ENCODE measurements at regions not wholly inside any gene's neighbourhood (a gene's known extent, or its start where the extent isn't known, plus 50 kb on each side); places are given as distances from the start of the nearest gene placed in this dataset.

DNA sequence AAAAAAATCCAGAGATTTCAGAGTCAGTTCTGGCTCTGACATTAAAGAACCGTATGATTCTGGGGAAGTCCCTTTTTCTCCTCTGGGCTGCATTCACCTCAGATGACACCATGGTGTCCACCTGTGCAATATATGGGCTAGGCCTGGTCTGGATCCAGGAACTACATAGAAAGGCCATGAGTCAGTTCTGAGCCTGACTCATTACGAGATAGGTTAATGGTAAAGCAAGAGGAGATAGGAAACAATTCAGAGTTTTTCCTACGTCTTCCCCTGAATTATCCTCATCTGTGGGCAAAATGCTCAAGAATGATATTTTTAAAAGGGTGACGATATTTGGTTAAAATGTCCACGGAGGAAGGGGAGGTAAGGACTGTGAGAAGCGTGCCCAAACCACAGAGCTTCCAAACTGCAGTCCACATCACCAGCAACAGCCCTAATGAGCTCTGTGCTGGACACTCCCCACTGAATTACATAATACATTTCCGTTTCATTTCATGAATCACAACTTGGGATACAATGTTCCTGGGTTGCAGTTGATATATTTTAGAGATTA, 180.1 kb upstream of the OSR1 start:
- peaks cover 4 to 8% of the 10 kb centered on the region in 2 donors for H3K9me3 ChIP-seq
- TF ChIP-seq, protein P1, sequence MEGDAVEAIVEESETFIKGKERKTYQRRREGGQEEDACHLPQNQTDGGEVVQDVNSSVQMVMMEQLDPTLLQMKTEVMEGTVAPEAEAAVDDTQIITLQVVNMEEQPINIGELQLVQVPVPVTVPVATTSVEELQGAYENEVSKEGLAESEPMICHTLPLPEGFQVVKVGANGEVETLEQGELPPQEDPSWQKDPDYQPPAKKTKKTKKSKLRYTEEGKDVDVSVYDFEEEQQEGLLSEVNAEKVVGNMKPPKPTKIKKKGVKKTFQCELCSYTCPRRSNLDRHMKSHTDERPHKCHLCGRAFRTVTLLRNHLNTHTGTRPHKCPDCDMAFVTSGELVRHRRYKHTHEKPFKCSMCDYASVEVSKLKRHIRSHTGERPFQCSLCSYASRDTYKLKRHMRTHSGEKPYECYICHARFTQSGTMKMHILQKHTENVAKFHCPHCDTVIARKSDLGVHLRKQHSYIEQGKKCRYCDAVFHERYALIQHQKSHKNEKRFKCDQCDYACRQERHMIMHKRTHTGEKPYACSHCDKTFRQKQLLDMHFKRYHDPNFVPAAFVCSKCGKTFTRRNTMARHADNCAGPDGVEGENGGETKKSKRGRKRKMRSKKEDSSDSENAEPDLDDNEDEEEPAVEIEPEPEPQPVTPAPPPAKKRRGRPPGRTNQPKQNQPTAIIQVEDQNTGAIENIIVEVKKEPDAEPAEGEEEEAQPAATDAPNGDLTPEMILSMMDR (IDR thresholded peaks at IDR 0.05) = no peak
- no peaks in the 10 kb centered on the region for H3K27me3 ChIP-seq
- H3K27ac ChIP-seq = peak overlapping the region; percentile 57 to 58
- intact Hi-C loops (cut with DNase I) = no loop called here
- no peaks in the 10 kb centered on the region for H3K36me3 ChIP-seq
- peak in 1 of 2 donors; percentile 72 for DNase-seq (ENCODE audit: low spot score in 2 of 2)
- no peak overlapping the region for H3K4me3 ChIP-seq
- peaks cover 0 to 4% of the 10 kb centered on the region in 2 donors for H3K4me1 ChIP-seq

DNA sequence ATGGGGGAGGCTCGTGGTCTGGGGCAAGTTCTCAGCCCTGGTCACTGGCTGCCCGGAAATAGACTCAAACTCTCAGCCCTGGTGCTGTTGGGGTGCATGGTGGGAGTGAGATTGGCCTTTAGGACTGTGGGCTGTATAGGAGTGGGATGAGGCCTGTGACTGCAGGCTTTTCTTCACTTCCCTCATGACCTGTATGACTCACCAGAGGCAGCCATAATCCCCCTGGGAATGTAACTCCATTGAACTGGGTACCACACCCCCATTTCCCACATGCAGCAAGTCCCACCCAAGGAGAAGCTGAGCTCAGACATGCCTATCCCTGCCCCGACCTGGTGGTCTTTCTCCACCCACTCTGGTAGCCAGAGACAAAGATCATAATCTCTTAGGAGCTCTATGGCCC, 177.7 kb upstream of the OSR1 start:
- intact Hi-C loops (cut with DNase I) = no loop called here
- no peaks in the 10 kb centered on the region for H3K36me3 ChIP-seq
- H3K4me1 ChIP-seq = peaks cover 0 to 4% of the 10 kb centered on the region in 2 donors
- peaks cover 4 to 8% of the 10 kb centered on the region in 2 donors for H3K9me3 ChIP-seq
- H3K27me3 ChIP-seq = no peaks in the 10 kb centered on the region
- no peak overlapping the region for H3K4me3 ChIP-seq
- TF ChIP-seq, protein P1 (IDR thresholded peaks at IDR 0.05) = no peak
- no peak overlapping the region for H3K27ac ChIP-seq
- no peak for DNase-seq (ENCODE audit: low spot score in 2 of 2)

DNA sequence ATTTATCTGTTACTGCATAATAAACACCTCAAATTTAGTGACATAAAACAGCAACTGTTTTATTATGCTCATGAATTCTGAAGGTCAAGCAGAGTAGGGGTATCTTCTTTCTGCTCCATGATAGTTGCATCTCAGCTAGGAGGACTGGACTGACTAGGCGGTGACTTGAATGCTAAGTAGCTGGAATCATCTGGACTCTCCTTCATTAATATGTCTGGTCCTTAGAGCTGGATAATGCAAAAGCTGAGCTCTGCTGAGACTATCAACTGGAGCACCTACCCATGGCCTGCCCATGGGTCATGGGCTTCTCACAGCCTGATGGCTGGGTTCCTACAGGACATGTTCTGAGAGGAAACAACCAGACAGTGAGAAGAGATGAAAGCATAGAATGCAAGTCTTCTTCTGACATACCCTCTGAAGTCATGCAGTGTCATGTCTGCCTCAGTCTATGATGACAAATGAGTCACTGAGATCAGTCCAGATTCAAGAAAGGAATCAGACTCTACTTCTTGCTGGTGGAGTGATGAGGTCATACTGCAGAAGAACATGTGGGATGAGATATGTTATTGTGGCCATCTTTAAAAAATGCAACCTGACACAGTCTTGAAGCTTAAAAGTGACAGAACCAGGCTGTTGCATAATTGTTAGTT, 174.2 kb upstream of the OSR1 start:
- H3K4me3 ChIP-seq = no peak overlapping the region
- H3K36me3 ChIP-seq = no peaks in the 10 kb centered on the region
- no peak for DNase-seq (ENCODE audit: low spot score in 2 of 2)
- intact Hi-C loops (cut with DNase I) = no loop called here
- H3K9me3 ChIP-seq = peaks cover 4 to 8% of the 10 kb centered on the region in 2 donors
- H3K27me3 ChIP-seq = no peaks in the 10 kb centered on the region
- TF ChIP-seq, protein P1 (IDR thresholded peaks at IDR 0.05) = no peak
- H3K4me1 ChIP-seq = no peaks in the 10 kb centered on the region
- no peak overlapping the region for H3K27ac ChIP-seq

DNA sequence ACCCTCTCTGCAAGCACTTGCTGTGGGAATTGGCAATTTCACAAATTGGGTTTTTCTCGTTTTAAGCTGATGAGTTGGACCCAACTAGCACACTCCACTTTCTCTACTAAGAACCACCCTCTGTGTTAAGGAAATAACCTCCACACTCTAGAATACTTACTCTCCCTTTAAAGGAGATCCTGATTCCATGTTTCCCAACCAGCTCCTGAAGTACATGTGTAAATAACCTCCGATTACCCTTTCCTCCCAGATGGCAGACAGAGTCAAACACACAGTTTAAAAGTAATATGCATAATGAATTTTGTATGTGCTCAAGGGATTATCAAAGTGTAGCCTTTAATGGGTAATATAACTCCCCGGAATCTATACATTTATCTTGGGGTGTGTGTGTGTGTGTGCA, 171.3 kb upstream of the OSR1 start:
- no peak for DNase-seq (ENCODE audit: low spot score in 2 of 2)
- intact Hi-C loops (cut with DNase I) = no loop called here

DNA sequence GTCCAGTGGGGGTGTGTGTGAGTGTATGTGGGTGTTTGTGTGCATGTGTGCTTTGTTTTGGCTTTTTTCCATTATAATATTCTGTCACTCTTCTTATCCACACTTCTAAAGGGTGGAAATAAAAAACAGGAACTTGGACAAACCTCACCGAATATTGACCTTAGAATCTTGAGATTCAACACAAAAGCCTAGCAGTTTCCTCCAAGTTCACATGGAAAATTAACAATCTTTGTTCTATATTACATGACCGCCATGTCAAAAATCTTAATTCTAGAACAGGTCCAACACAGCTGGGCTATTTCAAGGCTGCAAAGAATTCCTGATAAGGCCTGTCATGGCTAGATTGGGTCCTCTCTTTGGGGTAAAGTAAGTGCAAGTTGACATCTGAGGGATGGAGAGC, 169.3 kb upstream of the OSR1 start:
- Histone ChIP-seq H3K4me1 (no peaks in the 10 kb centered on the region), H3K4me3 (no peak overlapping the region), H3K36me3 (no peaks in the 10 kb centered on the region), H3K9me3 (no peaks in the 10 kb centered on the region), H3K27me3 (no peaks in the 10 kb centered on the region), H3K27ac (no peak overlapping the region)
- TF ChIP-seq, protein P1 (IDR thresholded peaks at IDR 0.05) = no peak
- DNase-seq (ENCODE audit: low spot score in 2 of 2) = no peak
- intact Hi-C loops (cut with DNase I) = no loop called here

More for the DNA sequence above, 171.3 kb upstream of the OSR1 start:
- Histone ChIP-seq H3K27ac (no peak overlapping the region), H3K27me3 (no peaks in the 10 kb centered on the region), H3K4me1 (no peaks in the 10 kb centered on the region), H3K9me3 (no peaks in the 10 kb centered on the region), H3K4me3 (no peak overlapping the region), H3K36me3 (no peaks in the 10 kb centered on the region)
- TF ChIP-seq, protein P1 (IDR thresholded peaks at IDR 0.05) = no peak

Data from ascending aorta (tissue), 2 donors.